Epithelial cell of esophagus (primary cell): ENCODE measurements at regions not wholly inside any gene's neighbourhood (a gene's known extent, or its start where the extent isn't known, plus 50 kb on each side); places are given as distances from the start of the nearest gene placed in this dataset.

Source experiments
- DNase-seq: peaks from one replicate; pipeline ENCODE4 v3.0.0; 2010; ENCODE audit warnings: low read depth
- H3K4me3 ChIP-seq: 2 replicates; pipeline ENCODE4 v1.5.1; 2011; ENCODE audit warnings: mild to moderate bottlenecking, low read length, control low read depth
- CTCF ChIP-seq: IDR thresholded peaks from 2 replicates; pipeline ENCODE4 v1.5.1; 2011; ENCODE audit warnings: low read depth, mild to moderate bottlenecking, low read length, control low read depth, inconsistent platforms; ENCODE audit not compliant: insufficient read depth; ENCODE audit errors: missing control alignments

- no peak overlapping the region for H3K4me3 ChIP-seq
- no peak for DNase-seq
- TF ChIP-seq CTCF = no peak
Observed at GRCh38 chr16:85562093-85562786, 50.9 kb upstream of the GSE1 start.

GRCh38 chr16:85563034-85563433 is 50.1 kb upstream of the GSE1 start:
- DNase-seq = no peak
- no peak overlapping the region for H3K4me3 ChIP-seq
- TF ChIP-seq CTCF = no peak
